ENCODE measurements at regions not wholly inside any gene's neighbourhood (a gene's known extent, or its start where the extent isn't known, plus 50 kb on each side); places are given as distances from the start of the nearest gene placed in this dataset.
"Not testable (repeated sequence)": the region's sequence is repeated elsewhere in the genome, so short reads cannot be mapped to it uniquely, and the experiment has no call there.

DNA sequence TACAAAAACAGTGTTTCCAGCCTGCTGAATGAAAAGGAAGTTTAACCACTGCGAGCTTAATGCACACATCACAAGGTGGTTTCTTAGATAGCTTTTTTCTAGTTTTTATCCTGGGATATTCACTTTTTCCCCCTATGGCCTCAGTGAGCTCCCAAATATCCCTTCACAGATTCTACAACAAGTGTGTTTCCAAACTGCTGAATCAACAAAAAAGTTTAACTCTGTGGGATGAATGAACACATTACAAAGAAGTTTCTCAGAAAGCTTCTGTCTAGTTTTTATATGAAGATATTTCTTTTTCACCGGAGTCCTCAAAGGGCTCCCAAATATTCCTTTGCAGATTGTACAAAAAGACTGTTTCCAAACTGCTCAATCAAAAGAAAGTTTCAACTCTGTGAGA is 233.1 kb upstream of the TRIM48 start:
- not testable (repeated sequence) for TF ChIP-seq CTCF (IDR thresholded peaks at IDR 0.05); EZH2phosphoT487 (IDR thresholded peaks at IDR 0.05; ENCODE audit: borderline replicate concordance, low read depth); RCOR1 (IDR thresholded peaks at IDR 0.05; ENCODE audit: low read length); POLR2AphosphoS5 (IDR thresholded peaks at IDR 0.05; ENCODE audit: low read depth, low read length); ZBTB33 (IDR thresholded peaks at IDR 0.05; ENCODE audit: borderline replicate concordance, low read depth); NFIC (IDR thresholded peaks at IDR 0.05; ENCODE audit: borderline replicate concordance); SMC3 (IDR thresholded peaks at IDR 0.05; ENCODE audit: low read depth, low read length); SIN3A (IDR thresholded peaks at IDR 0.05; ENCODE audit: borderline replicate concordance, low read depth, low read length); TAF1 (IDR thresholded peaks at IDR 0.05; ENCODE audit: borderline replicate concordance, low read depth, low read length); RAD21 (IDR thresholded peaks at IDR 0.05; ENCODE audit: low read length); EP300 (IDR thresholded peaks at IDR 0.05; ENCODE audit: borderline replicate concordance in 1 of 2, low read depth in 1 of 2, low read length in 1 of 2)
